GM21717 (cell line): ENCODE measurements at regions not wholly inside any gene's neighbourhood (a gene's known extent, or its start where the extent isn't known, plus 50 kb on each side); places are given as distances from the start of the nearest gene placed in this dataset.

ENCODE experiments used
- ATAC-seq: cut with Tn5 transposase; IDR thresholded peaks from one replicate; pipeline ENCODE4 v1.9.1; 2021; ENCODE audit warnings: mild to moderate bottlenecking, moderate library complexity; ENCODE audit not compliant: unreplicated experiment

DNA sequence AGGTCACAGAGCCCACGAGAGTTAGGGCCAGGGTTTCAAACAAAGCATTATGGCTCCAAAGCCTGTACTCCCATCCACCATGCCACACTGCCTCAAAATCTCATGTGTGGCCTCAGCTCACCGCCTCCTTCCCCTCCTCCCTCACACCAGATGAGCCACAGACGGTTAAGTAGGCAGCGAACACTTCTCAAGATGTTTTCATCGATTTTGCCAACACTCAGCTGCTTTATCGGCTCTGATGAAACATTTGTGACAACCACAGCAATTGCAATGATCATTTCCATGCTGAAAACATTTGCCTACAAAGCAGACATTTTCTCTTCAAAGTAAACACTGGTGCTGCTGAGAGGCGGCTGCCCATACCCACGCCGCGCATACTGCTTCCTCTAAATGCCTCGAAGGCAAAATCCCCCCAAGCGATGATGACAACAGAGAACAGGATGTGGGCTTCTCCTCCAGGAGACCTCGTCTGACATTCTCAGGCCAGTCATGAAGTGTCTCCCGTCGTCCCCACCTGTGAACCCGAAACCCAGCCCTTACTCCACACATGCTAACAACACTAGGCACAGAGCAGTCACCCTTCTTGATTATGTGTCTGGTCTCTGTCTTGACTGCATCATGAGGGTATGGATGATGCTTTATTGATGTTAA, 599.2 kb downstream of the SOX6 start:
- ATAC-seq = no peak

DNA sequence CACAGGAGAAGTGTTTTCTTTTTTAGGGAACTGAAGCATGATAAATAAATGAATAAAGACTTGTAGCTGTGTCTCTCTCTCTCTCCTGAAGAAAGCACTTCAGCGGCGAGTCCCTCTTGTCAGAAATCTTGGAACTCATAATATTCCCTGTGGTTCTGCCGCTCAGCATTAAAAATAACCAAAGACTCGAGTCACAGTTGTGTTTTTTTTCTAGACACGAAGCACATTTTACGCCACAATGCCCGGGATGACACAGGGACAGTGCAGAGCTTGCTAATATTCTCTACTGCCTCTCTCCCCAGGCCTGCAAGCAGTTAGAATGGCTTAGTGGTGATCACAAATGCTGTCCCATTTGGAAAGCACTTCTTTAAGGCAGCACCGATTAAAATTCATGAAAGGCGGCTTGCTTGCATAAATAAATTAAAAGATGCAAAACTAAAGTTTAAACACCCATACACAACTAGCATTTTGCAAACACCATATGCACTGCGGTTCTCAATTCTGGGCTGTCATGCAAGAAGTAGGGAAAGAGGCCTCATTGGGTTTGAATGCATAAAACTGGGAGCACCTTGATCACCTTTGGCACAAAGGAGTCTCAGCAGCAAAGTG, 597.4 kb downstream of the SOX6 start:
- no peak for ATAC-seq

DNA sequence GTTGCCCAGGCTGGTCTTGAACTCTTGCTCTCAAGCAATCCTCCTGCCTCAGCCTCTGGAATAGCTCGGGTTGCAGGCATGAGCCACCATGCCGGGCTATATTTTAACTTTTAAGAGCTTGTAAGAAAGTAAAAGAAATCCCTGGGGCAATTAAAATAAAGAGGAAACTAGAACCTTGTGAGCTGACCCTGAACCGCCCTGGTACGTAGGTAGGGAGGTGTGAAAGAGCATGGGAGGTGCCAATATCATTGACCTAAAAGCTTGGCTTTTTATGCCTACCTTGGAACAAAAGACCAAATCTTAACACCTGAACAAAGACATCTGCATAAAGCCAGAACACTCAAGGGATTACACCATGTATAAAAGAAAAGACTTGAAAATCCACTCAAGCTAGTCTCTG, 595.1 kb downstream of the SOX6 start:
- ATAC-seq = no peak

DNA sequence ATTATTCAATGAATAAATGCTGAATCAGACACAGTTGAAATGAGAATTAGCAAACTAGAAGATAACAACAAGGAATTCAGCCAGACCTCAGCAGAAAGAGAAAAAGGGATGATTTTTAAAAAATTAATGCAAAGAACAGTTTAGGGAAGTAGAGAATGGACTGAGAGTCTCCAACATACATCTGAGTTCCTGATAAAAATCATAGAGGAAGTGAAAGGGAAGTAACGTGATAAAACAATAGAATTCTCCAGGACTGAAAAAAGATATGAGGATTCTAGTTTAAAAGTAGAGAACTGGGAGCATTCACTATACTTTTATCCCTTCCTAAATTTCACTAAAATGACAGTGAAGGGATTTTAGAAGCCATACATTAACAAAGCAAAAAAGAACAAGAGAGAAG, 592.0 kb downstream of the SOX6 start:
- ATAC-seq = no peak

DNA sequence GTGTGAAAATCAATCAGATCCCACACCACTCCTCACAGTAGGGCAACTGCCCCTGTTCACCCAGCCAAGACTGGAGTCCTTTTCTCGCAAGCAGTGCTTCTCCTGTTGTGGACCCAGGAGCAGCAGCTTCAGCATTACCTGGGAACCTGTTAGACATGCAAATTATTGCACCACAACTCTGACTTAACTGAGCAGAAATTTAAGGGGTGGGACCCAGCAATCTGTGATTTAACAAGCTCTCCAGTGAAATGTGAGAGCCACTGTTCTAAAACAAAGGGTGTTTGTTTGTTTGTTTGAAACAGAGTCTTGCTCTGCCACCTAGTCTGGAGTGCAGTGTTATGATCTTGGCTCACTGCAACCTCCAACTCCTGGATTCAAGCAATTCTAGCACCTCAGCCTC, 591.4 kb downstream of the SOX6 start:
- no peak for ATAC-seq

DNA sequence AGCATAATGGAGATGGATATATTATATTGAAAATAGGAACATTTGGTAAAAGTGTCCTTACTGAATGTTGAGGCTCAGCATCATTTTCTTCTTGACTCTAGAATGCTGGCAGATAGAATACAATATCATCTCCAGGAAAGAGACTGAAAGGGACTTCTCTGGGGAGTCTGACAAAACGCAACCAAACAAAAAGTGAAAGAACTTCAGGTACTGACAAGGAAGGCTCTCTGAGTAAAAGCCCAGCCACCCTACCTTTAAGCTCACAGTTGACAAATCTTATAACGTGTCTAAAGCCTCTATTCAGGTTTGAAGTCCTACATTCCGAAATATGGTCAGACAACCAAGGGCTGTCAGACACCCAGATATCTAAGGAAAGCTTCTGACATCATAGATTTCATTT, 590.8 kb downstream of the SOX6 start:
- no peak for ATAC-seq

DNA sequence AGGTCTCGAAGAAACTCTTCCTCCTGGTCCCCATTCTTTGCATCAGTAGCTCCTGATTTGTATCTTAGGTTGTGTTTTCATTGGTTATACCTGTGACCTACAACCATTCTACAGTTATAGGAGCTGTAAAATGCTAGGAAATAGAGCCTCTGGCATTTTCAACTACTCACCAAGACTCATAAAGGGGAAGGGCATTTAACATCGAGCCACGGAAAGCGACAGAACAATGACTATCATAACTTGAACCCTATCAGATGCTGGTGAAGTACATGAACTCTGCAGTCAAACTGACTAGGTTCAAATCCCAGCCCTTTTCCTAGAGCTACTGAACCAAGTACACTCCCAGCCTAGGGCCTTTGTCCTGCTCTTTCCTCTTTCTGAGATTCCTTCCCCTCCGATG, 588.0 kb downstream of the SOX6 start:
- no peak for ATAC-seq

DNA sequence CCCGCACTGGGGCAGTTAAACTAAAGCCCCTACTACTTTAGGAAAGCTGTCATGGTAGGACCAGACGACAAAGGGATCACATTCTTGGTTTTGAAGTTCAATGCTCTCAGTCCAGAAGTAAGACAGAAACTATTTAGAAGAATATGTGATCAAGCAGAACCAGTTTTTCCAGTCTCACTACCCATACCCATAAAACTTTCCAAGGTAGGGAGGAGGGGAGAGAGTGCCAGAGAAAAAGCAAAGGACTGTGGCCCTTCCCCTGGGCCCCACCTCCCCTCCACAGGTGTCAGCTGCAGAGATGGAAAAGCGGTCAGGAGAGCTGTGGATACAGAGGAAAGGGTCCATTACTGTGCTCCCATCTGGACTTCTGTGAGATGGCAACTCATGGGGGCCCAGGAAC, 587.1 kb downstream of the SOX6 start:
- ATAC-seq = no peak

DNA sequence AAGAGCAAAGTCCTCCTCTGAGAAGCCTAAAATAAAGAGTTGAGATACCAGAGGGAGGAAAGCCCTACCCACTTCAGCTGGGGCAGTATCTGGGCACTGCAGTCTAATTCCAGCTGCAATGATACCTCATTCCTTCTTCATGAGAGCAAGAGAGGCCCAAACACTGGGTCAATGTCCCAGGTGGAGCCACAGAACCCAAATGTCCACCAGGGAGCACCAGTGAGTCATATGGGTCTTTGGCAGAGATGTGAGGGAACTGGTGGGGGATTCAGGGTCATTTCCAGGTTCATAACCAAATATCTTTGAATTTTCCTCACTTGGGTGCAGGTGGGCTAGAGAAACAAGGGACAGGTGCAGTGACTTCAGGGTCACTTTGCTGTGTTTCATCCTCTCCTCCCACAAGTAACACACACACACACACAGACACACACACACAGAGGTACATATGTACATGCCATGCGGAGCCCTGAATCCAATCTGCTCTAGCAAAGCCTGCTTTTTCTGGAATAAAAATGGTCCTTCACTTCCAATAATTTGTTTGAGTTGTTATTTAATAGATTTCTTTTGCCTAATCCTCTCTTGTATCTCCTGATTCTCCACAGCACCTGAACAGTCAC, 585.4 kb downstream of the SOX6 start:
- ATAC-seq = no peak

DNA sequence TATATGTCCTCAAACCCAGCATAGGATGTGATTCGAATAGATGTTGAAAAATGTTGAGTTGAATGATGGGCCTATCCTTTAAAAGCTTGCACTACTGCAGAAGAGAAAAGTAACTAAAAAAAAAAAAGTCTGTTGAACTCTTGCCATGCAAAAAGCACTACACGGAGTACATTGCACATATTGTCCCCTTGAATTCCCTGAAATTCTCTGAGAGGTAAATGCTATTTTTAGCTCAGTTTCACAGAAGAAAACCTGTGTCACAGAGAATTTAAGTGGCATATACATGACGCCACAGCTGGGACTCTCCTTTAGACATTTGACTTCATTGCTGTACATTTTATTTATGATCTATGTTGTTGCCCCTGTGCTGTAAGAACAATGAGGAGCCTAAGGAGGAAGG, 583.8 kb downstream of the SOX6 start:
- ATAC-seq = no peak

DNA sequence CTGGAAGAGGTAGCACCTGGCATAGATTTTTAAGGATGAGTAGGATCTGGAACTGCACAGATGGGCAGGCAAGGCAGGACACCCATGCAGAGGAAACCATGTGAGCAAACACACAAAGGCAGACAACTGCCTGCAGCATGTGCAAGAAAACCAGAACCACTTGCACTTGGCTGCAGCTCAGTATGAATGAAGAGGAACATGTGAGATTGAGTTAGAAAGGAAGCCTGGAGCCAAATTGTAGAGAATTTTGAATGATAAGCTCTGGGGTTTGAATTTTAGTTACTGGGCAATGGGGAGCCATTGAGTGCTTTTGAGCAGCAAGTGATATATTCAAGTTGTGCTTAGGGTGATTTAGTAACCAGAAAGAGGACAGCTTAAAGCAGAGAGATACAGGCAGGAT, 583.4 kb downstream of the SOX6 start:
- ATAC-seq = no peak

DNA sequence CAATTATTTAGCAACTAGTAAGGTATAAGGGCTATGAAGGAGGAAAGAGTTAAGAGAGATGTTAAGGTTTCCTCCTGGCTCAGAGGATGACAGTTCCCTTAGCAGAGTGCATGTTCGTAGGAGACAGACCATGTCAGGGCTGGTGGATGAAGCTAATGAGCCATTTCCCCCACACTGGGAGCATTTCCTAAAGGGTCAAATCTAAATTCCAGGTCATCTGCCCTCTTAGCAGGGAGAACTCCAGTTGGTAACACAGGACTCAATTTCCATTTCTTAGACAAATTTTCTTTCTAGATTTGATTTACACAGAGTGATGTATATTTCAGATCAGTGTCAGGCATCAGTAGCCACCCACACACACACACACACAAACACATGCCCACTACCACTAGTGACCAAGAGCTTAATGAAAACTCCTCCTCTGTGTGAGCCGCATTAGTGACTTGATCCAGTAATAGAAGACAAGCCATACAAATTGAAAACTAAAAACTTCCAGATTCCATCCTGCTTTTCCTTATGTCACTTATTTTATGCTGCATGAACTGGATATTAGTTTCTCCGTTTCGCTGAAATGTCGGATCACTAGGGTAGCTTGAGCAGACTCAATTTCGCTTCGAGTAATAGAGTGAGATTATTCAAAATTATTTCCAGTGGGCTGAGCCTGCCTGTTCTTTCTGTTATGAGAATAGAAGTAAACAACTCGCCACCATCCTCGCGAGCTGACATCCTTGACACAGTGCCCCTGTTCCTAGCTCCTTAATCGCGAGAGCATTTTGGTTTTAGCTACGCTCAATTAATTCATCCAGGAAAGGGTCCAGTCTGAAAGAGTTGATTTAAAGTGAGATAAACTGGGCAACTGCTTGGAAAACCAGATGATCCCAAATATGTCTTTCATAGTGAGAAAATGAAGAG, 582.6 kb downstream of the SOX6 start:
- no peak for ATAC-seq

DNA sequence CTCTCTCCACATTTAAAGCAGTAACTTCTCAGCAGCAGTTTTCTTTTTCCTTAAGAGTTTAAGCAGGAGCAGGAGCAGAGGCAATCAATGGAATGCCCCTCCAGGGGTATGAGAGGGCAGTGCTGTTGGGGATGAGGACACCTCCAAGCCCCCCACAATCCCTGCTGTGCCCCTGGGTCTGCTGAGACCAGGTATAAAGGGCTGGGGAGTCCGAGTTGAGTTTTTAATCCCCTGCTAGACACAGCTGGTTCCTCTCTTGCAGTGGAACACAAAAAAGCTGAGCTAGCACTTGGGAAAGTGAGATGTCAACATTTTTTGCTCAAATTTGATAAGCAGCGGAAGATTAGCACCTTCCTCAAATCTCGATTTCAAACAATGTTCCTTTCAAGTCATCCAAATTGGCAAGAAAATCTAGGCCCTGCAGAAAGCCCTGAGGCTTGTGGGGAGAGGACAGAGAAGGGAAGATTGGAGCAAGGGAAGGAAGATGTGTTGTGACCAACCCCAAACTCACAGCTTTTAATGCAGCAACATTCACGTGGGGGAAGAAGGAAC, 581.9 kb downstream of the SOX6 start:
- ATAC-seq = no peak

DNA sequence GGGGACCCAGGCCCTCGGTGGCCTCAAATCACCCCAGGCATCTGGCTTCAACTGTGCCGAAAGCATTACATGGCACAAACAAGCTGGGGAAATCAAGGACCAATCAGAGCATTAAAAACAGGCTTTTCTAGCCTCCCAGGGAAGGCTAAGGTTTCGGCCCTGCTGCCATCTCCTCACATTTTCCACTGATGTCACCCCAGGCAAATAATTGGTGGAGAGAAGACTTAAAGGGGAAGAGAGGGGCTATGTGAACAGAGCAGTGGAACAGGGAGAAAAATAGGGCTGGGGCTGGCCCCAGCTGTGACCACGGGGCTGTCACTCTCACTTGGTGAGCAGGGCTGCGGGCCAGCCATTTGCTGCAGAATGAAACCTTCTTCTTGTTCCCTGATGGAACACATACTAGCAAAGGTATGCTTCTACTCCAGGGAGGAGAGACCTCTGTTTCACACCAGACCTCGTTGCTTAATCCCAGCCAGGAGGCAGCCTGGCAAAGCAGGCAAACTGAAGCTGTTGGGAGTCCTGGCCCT, 581.3 kb downstream of the SOX6 start:
- ATAC-seq = no peak

DNA sequence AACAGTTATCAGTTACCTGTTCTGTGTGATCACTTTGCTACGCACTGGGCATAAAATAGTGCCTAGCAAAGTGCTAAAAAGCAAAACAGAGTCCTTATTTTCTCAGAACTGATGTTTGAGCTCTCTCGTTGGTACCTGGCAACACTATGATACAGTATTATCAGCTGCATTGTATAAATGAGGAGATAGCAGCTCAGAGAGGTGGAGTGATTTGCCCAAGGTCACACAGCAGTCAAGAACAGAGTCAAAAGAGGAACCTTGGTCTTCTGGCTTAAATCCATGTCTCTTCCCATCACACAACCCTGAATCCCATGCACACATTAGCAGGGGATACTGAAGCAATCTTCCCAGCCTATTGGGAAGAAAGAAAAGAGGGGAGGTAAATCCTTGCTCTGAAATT, 580.5 kb downstream of the SOX6 start:
- no peak for ATAC-seq

DNA sequence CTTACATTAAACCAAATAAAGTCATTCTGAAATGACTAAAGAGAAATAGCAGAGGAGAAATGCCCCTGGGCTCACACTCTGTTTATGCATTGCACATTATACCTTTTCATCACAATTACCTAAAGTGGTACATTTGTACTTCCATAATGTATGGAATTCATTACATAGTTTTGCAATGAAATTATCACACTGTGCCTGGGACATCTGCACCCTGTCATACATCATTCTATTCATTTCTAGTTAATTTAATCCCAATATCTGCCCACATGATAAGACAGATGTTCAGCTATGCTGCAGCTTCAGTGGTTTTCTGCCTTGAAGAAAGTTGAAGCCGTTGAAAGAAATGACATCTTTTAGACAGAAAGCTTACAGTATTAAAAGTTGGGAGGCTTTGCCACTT, 580.0 kb downstream of the SOX6 start:
- no peak for ATAC-seq

DNA sequence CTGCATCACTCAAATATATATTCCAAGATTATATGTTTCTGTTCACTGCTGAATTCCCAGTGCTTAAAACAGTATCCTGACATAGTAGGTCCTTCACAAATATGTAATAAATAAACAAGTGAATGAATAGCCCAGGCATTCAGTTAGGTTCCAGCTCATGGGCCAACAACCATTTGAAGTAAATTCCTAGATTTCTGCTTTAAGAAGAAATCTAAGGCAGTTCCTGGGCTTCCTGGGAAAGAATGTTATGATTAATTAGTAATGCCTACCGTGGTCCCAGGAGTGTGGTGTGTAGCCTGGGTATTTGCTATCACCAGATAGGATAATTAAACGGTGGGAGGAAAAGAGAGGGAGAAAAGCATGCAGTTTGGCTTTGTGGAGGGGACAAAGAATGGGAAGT, 576.8 kb downstream of the SOX6 start:
- no peak for ATAC-seq

DNA sequence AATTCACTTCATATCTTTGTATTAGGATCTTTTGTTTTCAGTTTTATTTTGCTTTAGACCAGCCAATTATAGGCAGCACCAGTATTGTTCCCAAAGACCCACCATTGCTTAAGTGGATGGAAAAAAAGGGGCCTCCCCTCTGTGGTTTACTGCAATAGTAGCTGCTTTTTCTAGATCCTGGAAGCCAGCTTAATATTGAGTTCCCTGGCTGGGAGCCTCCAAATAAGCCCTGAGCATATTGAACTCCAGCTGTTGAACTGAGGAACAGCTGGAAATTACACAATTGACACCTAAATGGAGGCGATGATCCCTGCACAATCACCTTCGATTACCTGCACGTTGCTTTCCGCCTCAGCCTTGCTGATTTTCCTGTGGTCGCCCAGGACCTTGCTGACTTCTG, 576.0 kb downstream of the SOX6 start:
- no peak for ATAC-seq

DNA sequence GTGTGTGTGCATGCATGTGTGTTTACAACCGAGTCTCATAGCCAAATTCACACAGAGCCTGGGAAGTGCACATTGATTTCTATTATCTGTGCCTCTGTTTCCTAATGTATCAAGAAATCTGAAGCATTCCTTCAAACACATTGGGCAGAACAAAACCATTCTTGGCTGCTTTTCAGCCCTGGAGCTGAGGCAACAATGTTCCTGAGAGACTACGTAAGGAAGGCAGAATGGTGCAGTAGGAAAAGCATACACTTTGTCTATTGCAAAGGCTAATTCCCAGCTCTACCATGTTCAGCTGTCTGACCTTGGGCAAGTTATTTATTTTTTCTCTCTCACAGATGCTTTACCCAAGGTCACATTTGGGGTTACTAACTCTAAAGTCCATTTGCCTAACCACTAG, 575.5 kb downstream of the SOX6 start:
- no peak for ATAC-seq

DNA sequence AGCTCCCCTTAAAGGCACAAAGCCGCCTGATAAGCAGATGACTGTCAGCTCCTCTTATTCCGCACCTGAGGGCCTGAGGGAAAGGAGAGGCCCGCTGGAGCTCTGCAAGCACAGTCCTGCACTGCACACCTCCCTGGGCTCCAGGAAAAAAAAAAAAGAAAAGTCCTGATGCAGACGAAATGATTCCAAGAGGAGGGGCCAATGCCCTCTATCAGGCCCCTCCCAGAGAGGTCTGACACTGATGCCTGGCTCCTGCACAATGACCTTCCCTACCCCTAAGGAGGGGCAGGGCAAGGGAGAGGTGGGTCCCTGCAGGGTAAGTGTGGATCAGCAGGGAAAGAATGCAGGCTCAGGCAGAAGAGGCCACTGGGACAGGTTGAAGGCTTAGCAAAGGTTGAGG, 572.7 kb downstream of the SOX6 start:
- ATAC-seq = no peak
